Fibroblast of lung (primary cell): ENCODE measurements at regions not wholly inside any gene's neighbourhood (a gene's known extent, or its start where the extent isn't known, plus 50 kb on each side); places are given as distances from the start of the nearest gene placed in this dataset.
A peak's percentile ranks its signal among the peaks of the same experiment; 100 is the strongest.

Source experiments
- DNase-seq, 2 donors: peaks; one replicate each; pipeline versions ENCODE4 v3.0.0 to v3.0.0-alpha.2; 2010; ENCODE audit warnings: low read depth in 2 of 2
- H2AFZ ChIP-seq: 2 replicates; pipeline ENCODE4 v1.5.1; 2012; ENCODE audit warnings: low read length, control low read depth, inconsistent platforms
- H3K27ac ChIP-seq: 2 replicates; pipeline ENCODE4 v1.5.1; 2011; ENCODE audit warnings: low read length, control low read depth; ENCODE audit not compliant: insufficient read depth
- H3K27me3 ChIP-seq: 2 replicates; pipeline ENCODE4 v1.5.1; 2011; ENCODE audit warnings: mild to moderate bottlenecking, low read length; ENCODE audit not compliant: control insufficient read depth, insufficient read depth
- H3K36me3 ChIP-seq: 2 replicates; pipeline ENCODE4 v1.5.1; 2011; ENCODE audit warnings: low read length; ENCODE audit not compliant: control insufficient read depth, insufficient read depth
- H3K4me1 ChIP-seq: 2 replicates; pipeline ENCODE4 v1.5.1; 2011; ENCODE audit warnings: low read length; ENCODE audit not compliant: control insufficient read depth, insufficient read depth; ENCODE audit errors: extremely low read depth
- H3K4me2 ChIP-seq: 2 replicates; pipeline ENCODE4 v1.5.1; 2011; ENCODE audit warnings: low read length, control low read depth; ENCODE audit not compliant: insufficient read depth; ENCODE audit errors: extremely low read depth
- H3K4me3 ChIP-seq, 4 experiments: fragments of 200-600 bp in 1 of 4; sonication (generic) in 1 of 4; replicated peaks in 1 of 4; 2 replicates each; pipeline ENCODE4 v1.5.1; 2011 to 2016; ENCODE audit warnings: low read length in 4 of 4, low read depth in 3 of 4, mild to moderate bottlenecking in 3 of 4, control low read depth in 2 of 4, inconsistent platforms in 1 of 4, mixed read lengths in 1 of 4; ENCODE audit not compliant: insufficient read depth in 1 of 4; ENCODE audit errors: control extremely low read depth in 1 of 4
- H3K79me2 ChIP-seq: 2 replicates; pipeline ENCODE4 v1.5.1; 2012; ENCODE audit warnings: mild to moderate bottlenecking, low read length, inconsistent platforms; ENCODE audit not compliant: control insufficient read depth, insufficient read depth
- H3K9ac ChIP-seq: 2 replicates; pipeline ENCODE4 v1.5.1; 2011; ENCODE audit warnings: mild to moderate bottlenecking, low read length, control low read depth; ENCODE audit not compliant: insufficient read depth
- H3K9me3 ChIP-seq: 2 replicates; pipeline ENCODE4 v1.5.1; 2012; ENCODE audit warnings: low read depth, low read length; ENCODE audit not compliant: control insufficient read depth, insufficient read depth
- H4K20me1 ChIP-seq: 2 replicates; pipeline ENCODE4 v1.5.1; 2011; ENCODE audit warnings: low read length; ENCODE audit not compliant: control insufficient read depth, insufficient read depth; ENCODE audit errors: extremely low read depth
- CTCF ChIP-seq, 2 donors: IDR thresholded peaks in 1 of 2; conservative IDR thresholded peaks in 1 of 2; 1 replicate in 1 of 2; 2 replicates in 1 of 2; pipeline ENCODE4 v1.5.1; 2011 to 2012; ENCODE audit warnings: low read length in 2 of 2, control low read depth in 1 of 2, inconsistent platforms in 1 of 2, low read depth in 1 of 2, mild to moderate bottlenecking in 1 of 2
- EZH2 ChIP-seq: IDR thresholded peaks from 2 replicates; pipeline ENCODE4 v1.5.1; 2012; ENCODE audit warnings: low read length, control low read depth, mild to moderate bottlenecking; ENCODE audit errors: missing control alignments

GRCh38 chr13:70932511-70932910 is 824.3 kb upstream of the KLHL1 start:
- Histone ChIP-seq H3K27me3 (no peaks in the 10 kb centered on the region), H3K79me2 (no peaks in the 10 kb centered on the region), H2AFZ (no peak overlapping the region)

GRCh38 chr13:70923863-70924752 is 815.9 kb upstream of the KLHL1 start:
- DNase-seq = peak; percentile 4 to 44
- no peaks in the 10 kb centered on the region for H3K36me3 ChIP-seq
- no peaks in the 10 kb centered on the region for H3K79me2 ChIP-seq
- no peaks in the 10 kb centered on the region for H3K27me3 ChIP-seq
- H2AFZ ChIP-seq = no peak overlapping the region
- no peak overlapping the region for H3K4me2 ChIP-seq
- no peaks in the 10 kb centered on the region for H3K9me3 ChIP-seq
- H3K4me3 ChIP-seq = no peak overlapping the region
- H3K27ac ChIP-seq = no peak overlapping the region
- H3K4me1 ChIP-seq = no peaks in the 10 kb centered on the region
- TF ChIP-seq EZH2 (no peak), CTCF (conservative IDR thresholded peaks at IDR 0.05 in 1 of 2, IDR thresholded peaks at IDR 0.05 in 1 of 2; ENCODE audit: low read depth in 1 of 2, low read length in 2 of 2) (no peak)
- no peaks in the 10 kb centered on the region for H4K20me1 ChIP-seq
- no peak overlapping the region for H3K9ac ChIP-seq

More at GRCh38 chr13:70932511-70932910, 824.3 kb upstream of the KLHL1 start:
- no peak for DNase-seq
- Histone ChIP-seq H4K20me1 (no peaks in the 10 kb centered on the region), H3K4me1 (no peaks in the 10 kb centered on the region), H3K9me3 (no peaks in the 10 kb centered on the region), H3K4me2 (no peak overlapping the region), H3K9ac (no peak overlapping the region), H3K36me3 (no peaks in the 10 kb centered on the region), H3K27ac (no peak overlapping the region), H3K4me3 (no peak overlapping the region)
- no peak for TF ChIP-seq CTCF (conservative IDR thresholded peaks at IDR 0.05 in 1 of 2, IDR thresholded peaks at IDR 0.05 in 1 of 2; ENCODE audit: low read depth in 1 of 2, low read length in 2 of 2)
- TF ChIP-seq EZH2 = no peak

GRCh38 chr13:70911286-70911685 is 803.0 kb upstream of the KLHL1 start:
- Histone ChIP-seq H3K4me1 (no peaks in the 10 kb centered on the region), H4K20me1 (no peaks in the 10 kb centered on the region), H3K27ac (no peak overlapping the region), H3K9me3 (no peaks in the 10 kb centered on the region), H3K4me3 (no peak overlapping the region), H3K27me3 (no peaks in the 10 kb centered on the region), H3K4me2 (no peak overlapping the region), H3K9ac (no peak overlapping the region), H2AFZ (no peak overlapping the region), H3K79me2 (no peaks in the 10 kb centered on the region), H3K36me3 (no peaks in the 10 kb centered on the region)
- TF ChIP-seq CTCF (conservative IDR thresholded peaks at IDR 0.05 in 1 of 2, IDR thresholded peaks at IDR 0.05 in 1 of 2; ENCODE audit: low read depth in 1 of 2, low read length in 2 of 2) (no peak), EZH2 (no peak)
- peak in 1 of 2 donors; percentile 8 for DNase-seq
